ENCODE measurements at regions not wholly inside any gene's neighbourhood (a gene's known extent, or its start where the extent isn't known, plus 50 kb on each side); places are given as distances from the start of the nearest gene placed in this dataset.

DNA sequence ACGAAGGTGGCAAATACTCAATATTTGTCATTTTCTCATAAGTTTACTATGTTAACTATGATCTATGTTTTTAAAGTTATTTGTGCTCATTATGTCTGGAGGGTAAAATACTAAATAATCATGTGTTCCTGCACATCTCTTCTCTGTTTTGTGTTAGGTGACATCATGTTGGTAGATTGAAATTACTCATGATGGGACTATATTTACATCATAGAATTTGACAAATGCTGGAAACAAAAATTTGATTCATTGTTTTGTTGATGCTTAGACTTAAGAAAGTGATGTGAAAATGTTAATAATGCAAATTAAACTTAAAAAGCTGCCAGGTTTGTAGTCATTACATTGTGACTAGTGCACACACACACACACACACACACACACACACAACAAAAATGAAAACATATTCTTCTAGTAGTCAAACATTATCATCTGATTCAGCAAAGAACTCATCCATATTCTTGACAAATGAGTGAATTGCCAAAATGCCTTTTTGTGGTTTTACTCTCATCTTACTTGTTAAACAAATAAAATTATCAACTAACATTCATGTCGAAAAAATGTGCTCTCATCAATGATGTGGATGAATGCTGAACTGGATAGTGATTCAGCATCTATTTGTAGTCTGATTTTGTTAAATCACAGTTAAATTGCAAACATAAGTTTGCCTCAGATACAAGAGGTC lies 870.7 kb downstream of the BRINP3 start (continued):
- TF ChIP-seq NPAS2 (CRISPR knock-in tag; IDR thresholded peaks at IDR 0.05; ENCODE audit: borderline replicate concordance): no peak
- TF ChIP-seq CEBPB (IDR thresholded peaks at IDR 0.05): peak in 1 of 2 experiments; percentile 67; a peak in 2 of 4 replicates
- no peak for TF ChIP-seq TFCP2L1 (CRISPR knock-in tag; IDR thresholded peaks at IDR 0.05)
- TF ChIP-seq HDAC2 (IDR thresholded peaks at IDR 0.05): no peak
- no peak for TF ChIP-seq RFX5 (IDR thresholded peaks at IDR 0.05)
- peak; percentile 75 for TF ChIP-seq NFE2L2 (conservative IDR thresholded peaks at IDR 0.05; ENCODE audit: low read length)
- no peak for TF ChIP-seq EHMT2 (IDR thresholded peaks at IDR 0.05; ENCODE audit: low read depth)
- no peak for TF ChIP-seq MAZ (IDR thresholded peaks at IDR 0.05; ENCODE audit: borderline replicate concordance, low read depth, low read length)
- TF ChIP-seq JUN (IDR thresholded peaks at IDR 0.05): peak; percentile 53 to 55; a peak in 2 of 5 replicates
- peak; percentile 65 for TF ChIP-seq MAX (IDR thresholded peaks at IDR 0.05)
- TF ChIP-seq FOSL2 (IDR thresholded peaks at IDR 0.05): peak; percentile 82
- peak; percentile 93 for TF ChIP-seq FOSL2 (CRISPR knock-in tag; IDR thresholded peaks at IDR 0.05)
- no peak for TF ChIP-seq HOXA7 (CRISPR knock-in tag; IDR thresholded peaks at IDR 0.05)
- peak; percentile 11 to 47; a peak in 3 of 5 replicates for TF ChIP-seq RAD21 (conservative IDR thresholded peaks at IDR 0.05 in 1 of 2, IDR thresholded peaks at IDR 0.05 in 1 of 2)
- no peak for TF ChIP-seq NR3C1 (IDR thresholded peaks at IDR 0.05)
- TF ChIP-seq JUNB (IDR thresholded peaks at IDR 0.05): peak; percentile 94
- TF ChIP-seq ZSCAN20 (CRISPR knock-in tag; IDR thresholded peaks at IDR 0.05): no peak
- no peak for TF ChIP-seq ZC3H11A (IDR thresholded peaks at IDR 0.05)
- peak; percentile 26; the same call in 1 of the 3 replicates for TF ChIP-seq SMC3 (IDR thresholded peaks at IDR 0.05)
- TF ChIP-seq RARB (CRISPR knock-in tag; IDR thresholded peaks at IDR 0.05): no peak
- TF ChIP-seq GATA3 (IDR thresholded peaks at IDR 0.05; ENCODE audit: borderline replicate concordance): peak; percentile 95
- peak; percentile 98 for TF ChIP-seq MAFK (IDR thresholded peaks at IDR 0.05; ENCODE audit: partially characterized antibody)
- TF ChIP-seq, protein P1, sequence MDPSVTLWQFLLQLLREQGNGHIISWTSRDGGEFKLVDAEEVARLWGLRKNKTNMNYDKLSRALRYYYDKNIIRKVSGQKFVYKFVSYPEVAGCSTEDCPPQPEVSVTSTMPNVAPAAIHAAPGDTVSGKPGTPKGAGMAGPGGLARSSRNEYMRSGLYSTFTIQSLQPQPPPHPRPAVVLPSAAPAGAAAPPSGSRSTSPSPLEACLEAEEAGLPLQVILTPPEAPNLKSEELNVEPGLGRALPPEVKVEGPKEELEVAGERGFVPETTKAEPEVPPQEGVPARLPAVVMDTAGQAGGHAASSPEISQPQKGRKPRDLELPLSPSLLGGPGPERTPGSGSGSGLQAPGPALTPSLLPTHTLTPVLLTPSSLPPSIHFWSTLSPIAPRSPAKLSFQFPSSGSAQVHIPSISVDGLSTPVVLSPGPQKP (IDR thresholded peaks at IDR 0.05; ENCODE audit: low read depth, low read length): no peak
- TF ChIP-seq REST (IDR thresholded peaks at IDR 0.05): no peak
- TF ChIP-seq KDM5A (IDR thresholded peaks at IDR 0.05): no peak
- TF ChIP-seq CHD2 (IDR thresholded peaks at IDR 0.05; ENCODE audit: low read length, partially characterized antibody): no peak
- TF ChIP-seq EP300 (IDR thresholded peaks at IDR 0.05): peak; percentile 55 to 76; a peak in 3 of 5 replicates
- no peak for TF ChIP-seq ZFP36 (IDR thresholded peaks at IDR 0.05; ENCODE audit: borderline replicate concordance, partially characterized antibody)
- TF ChIP-seq CBX8 (IDR thresholded peaks at IDR 0.05): no peak

All from A549 (cell line).